HFF-Myc (cell line): ENCODE measurements at regions not wholly inside any gene's neighbourhood (a gene's known extent, or its start where the extent isn't known, plus 50 kb on each side); places are given as distances from the start of the nearest gene placed in this dataset.
"Not testable (repeated sequence)": the region's sequence is repeated elsewhere in the genome, so short reads cannot be mapped to it uniquely, and the experiment has no call there.

ENCODE experiments used
- DNase-seq: peaks from one replicate; pipeline ENCODE4 v3.0.0-alpha.2; 2011; ENCODE audit warnings: low read depth; ENCODE audit errors: extremely low read depth
- H3K4me3 ChIP-seq: replicated peaks from 2 replicates; pipeline ENCODE4 v1.5.1; 2011; ENCODE audit warnings: low read depth, mild to moderate bottlenecking, control low read depth, low read length
- CTCF ChIP-seq: IDR thresholded peaks from 2 replicates; pipeline ENCODE4 v1.5.1; 2012; ENCODE audit warnings: mild to moderate bottlenecking, low read depth, low read length, control low read depth; ENCODE audit errors: missing control alignments

- DNase-seq: not testable (repeated sequence)
These were observed 406.9 kb upstream of the NPAP1 start for GRCh38 chr15:24268536-24269165.

GRCh38 chr15:24269166-24269571 is 406.4 kb upstream of the NPAP1 start:
- TF ChIP-seq CTCF: no peak
- no peak overlapping the region for H3K4me3 ChIP-seq
- DNase-seq: no peak

More at GRCh38 chr15:24268536-24269165, 406.9 kb upstream of the NPAP1 start:
- H3K4me3 ChIP-seq: not testable (repeated sequence)

- no peak for TF ChIP-seq CTCF
- no peak for DNase-seq
- H3K4me3 ChIP-seq: no peak overlapping the region
These were observed 405.7 kb upstream of the NPAP1 start for GRCh38 chr15:24269923-24270322.

- not testable (repeated sequence) for DNase-seq, H3K4me3 ChIP-seq
These were observed 403.9 kb upstream of the NPAP1 start for GRCh38 chr15:24271496-24272244.

GRCh38 chr15:24292837-24293236 is 382.7 kb upstream of the NPAP1 start:
- TF ChIP-seq CTCF: no peak
- no peak for DNase-seq
- H3K4me3 ChIP-seq: no peak overlapping the region

- H3K4me3 ChIP-seq, DNase-seq: not testable (repeated sequence)
These were observed 374.7 kb upstream of the NPAP1 start for GRCh38 chr15:24300804-24301368.

- DNase-seq, H3K4me3 ChIP-seq: not testable (repeated sequence)
These were observed 373.6 kb upstream of the NPAP1 start for GRCh38 chr15:24301999-24302398.

- H3K4me3 ChIP-seq, DNase-seq: not testable (repeated sequence)
These were observed 370.8 kb upstream of the NPAP1 start for GRCh38 chr15:24304747-24305146.

- H3K4me3 ChIP-seq, DNase-seq: not testable (repeated sequence)
These were observed 369.9 kb upstream of the NPAP1 start for GRCh38 chr15:24305643-24306042.

GRCh38 chr15:24309700-24310099 is 365.9 kb upstream of the NPAP1 start:
- not testable (repeated sequence) for DNase-seq, H3K4me3 ChIP-seq

- DNase-seq, H3K4me3 ChIP-seq: not testable (repeated sequence)
These were observed 363.9 kb upstream of the NPAP1 start for GRCh38 chr15:24311692-24312091.

- H3K4me3 ChIP-seq, DNase-seq: not testable (repeated sequence)
These were observed 359.2 kb upstream of the NPAP1 start for GRCh38 chr15:24316326-24316725.
